ENCODE measurements at regions not wholly inside any gene's neighbourhood (a gene's known extent, or its start where the extent isn't known, plus 50 kb on each side); places are given as distances from the start of the nearest gene placed in this dataset.

DNA sequence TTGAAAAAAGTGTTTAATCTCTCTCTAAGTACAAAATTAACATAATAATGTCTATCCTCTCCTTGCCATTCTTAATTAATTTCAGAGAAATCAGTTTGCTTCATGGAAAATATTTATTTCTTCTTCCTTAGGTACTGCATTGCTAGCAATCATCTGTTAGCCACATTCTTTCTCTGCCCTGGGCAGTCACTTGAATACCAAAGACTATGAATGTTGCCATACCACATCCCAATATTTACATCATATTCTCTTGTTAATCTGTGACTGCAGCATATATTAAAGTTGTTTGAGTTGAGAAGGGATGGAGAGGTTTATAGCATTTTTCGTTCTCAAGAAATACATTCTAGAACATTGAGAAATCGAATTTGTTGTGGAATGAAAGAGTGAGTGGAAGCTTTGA, 672.8 kb downstream of the PCDH7 start:
- CTCF ChIA-PET = no interaction called here
- TF ChIP-seq, protein P1, sequence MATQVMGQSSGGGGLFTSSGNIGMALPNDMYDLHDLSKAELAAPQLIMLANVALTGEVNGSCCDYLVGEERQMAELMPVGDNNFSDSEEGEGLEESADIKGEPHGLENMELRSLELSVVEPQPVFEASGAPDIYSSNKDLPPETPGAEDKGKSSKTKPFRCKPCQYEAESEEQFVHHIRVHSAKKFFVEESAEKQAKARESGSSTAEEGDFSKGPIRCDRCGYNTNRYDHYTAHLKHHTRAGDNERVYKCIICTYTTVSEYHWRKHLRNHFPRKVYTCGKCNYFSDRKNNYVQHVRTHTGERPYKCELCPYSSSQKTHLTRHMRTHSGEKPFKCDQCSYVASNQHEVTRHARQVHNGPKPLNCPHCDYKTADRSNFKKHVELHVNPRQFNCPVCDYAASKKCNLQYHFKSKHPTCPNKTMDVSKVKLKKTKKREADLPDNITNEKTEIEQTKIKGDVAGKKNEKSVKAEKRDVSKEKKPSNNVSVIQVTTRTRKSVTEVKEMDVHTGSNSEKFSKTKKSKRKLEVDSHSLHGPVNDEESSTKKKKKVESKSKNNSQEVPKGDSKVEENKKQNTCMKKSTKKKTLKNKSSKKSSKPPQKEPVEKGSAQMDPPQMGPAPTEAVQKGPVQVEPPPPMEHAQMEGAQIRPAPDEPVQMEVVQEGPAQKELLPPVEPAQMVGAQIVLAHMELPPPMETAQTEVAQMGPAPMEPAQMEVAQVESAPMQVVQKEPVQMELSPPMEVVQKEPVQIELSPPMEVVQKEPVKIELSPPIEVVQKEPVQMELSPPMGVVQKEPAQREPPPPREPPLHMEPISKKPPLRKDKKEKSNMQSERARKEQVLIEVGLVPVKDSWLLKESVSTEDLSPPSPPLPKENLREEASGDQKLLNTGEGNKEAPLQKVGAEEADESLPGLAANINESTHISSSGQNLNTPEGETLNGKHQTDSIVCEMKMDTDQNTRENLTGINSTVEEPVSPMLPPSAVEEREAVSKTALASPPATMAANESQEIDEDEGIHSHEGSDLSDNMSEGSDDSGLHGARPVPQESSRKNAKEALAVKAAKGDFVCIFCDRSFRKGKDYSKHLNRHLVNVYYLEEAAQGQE (IDR thresholded peaks at IDR 0.05; ENCODE audit: insufficient read depth in 1 of 2, low read depth in 2 of 2, low read length in 1 of 2) = no peak
- no peak for TF ChIP-seq SIN3A (IDR thresholded peaks at IDR 0.05; ENCODE audit: borderline replicate concordance, insufficient read depth, low read depth, low read length)
- TF ChIP-seq POLR2AphosphoS5 (IDR thresholded peaks at IDR 0.05; ENCODE audit: low read depth, low read length) = no peak
- TF ChIP-seq, protein P2, sequence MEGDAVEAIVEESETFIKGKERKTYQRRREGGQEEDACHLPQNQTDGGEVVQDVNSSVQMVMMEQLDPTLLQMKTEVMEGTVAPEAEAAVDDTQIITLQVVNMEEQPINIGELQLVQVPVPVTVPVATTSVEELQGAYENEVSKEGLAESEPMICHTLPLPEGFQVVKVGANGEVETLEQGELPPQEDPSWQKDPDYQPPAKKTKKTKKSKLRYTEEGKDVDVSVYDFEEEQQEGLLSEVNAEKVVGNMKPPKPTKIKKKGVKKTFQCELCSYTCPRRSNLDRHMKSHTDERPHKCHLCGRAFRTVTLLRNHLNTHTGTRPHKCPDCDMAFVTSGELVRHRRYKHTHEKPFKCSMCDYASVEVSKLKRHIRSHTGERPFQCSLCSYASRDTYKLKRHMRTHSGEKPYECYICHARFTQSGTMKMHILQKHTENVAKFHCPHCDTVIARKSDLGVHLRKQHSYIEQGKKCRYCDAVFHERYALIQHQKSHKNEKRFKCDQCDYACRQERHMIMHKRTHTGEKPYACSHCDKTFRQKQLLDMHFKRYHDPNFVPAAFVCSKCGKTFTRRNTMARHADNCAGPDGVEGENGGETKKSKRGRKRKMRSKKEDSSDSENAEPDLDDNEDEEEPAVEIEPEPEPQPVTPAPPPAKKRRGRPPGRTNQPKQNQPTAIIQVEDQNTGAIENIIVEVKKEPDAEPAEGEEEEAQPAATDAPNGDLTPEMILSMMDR (IDR thresholded peaks at IDR 0.05) = no peak
- TF ChIP-seq TCF7L2 (IDR thresholded peaks at IDR 0.05; ENCODE audit: low read depth, low read length) = no peak
- POLR2A ChIA-PET = no interaction called here
- ATAC-seq = no peak
- Histone ChIP-seq H3K27me3 (ENCODE audit: control insufficient read depth, insufficient read depth, low read length) (no peaks in the 10 kb centered on the region), H3K36me3 (ENCODE audit: control insufficient read depth, insufficient read depth, low read length) (no peaks in the 10 kb centered on the region), H3K27ac (ENCODE audit: low read length) (no peak overlapping the region), H3K9me3 (ENCODE audit: control insufficient read depth, insufficient read depth, low read depth, low read length) (no peaks in the 10 kb centered on the region), H3K4me3 (ENCODE audit: low read depth in 2 of 2, low read length in 2 of 2) (no peak overlapping the region), H3K4me1 (ENCODE audit: control insufficient read depth, insufficient read depth, low read length) (no peaks in the 10 kb centered on the region)
- BruUV-seq (replicated peaks) = no TSS peak
- in situ Hi-C loops (cut with HindIII; ENCODE audit: low pct_unique_long_range_greater_than_20kb, low sequenced_read_pairs) = no loop called here
- DNase-seq (ENCODE audit: low read depth, low spot score) = no peak
- intact Hi-C loops (cut with micrococcal nuclease; ENCODE audit: unreplicated experiment) = no loop called here

DNA sequence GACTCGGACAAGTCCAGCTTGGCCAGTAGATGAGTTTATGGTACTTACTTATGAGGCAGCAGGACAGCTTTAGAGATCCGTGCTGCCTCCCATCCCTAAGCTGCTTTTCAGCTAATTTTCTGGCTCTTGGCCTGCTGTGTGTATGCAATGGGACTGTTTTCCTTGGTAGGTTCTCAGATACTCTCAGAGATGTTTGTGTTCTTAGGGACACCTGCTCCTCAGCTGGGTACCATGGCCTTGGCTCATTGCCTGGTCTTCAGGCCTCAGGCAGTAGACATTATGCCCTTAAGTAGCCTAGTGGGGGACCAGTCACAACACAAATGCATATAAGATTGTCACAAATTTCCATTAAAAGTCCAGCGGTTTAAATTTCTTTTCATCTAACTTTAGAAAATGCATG, 688.0 kb downstream of the PCDH7 start:
- in situ Hi-C loops (cut with HindIII; ENCODE audit: low pct_unique_long_range_greater_than_20kb, low sequenced_read_pairs) = no loop called here
- no peak overlapping the region for H3K27ac ChIP-seq (ENCODE audit: low read length)
- H3K36me3 ChIP-seq (ENCODE audit: control insufficient read depth, insufficient read depth, low read length) = no peaks in the 10 kb centered on the region
- no peaks in the 10 kb centered on the region for H3K4me1 ChIP-seq (ENCODE audit: control insufficient read depth, insufficient read depth, low read length)
- no peak overlapping the region for H3K4me3 ChIP-seq (ENCODE audit: low read depth in 2 of 2, low read length in 2 of 2)
- H3K9me3 ChIP-seq (ENCODE audit: control insufficient read depth, insufficient read depth, low read depth, low read length) = no peaks in the 10 kb centered on the region
- no TSS peak for BruUV-seq (replicated peaks)
- intact Hi-C loops (cut with micrococcal nuclease; ENCODE audit: unreplicated experiment) = no loop called here
- no peaks in the 10 kb centered on the region for H3K27me3 ChIP-seq (ENCODE audit: control insufficient read depth, insufficient read depth, low read length)
- ATAC-seq (no peak), DNase-seq (ENCODE audit: low read depth, low spot score) (no peak)
- POLR2A ChIA-PET = no interaction called here
- TF ChIP-seq SIN3A (IDR thresholded peaks at IDR 0.05; ENCODE audit: borderline replicate concordance, insufficient read depth, low read depth, low read length) = no peak
- TF ChIP-seq POLR2AphosphoS5 (IDR thresholded peaks at IDR 0.05; ENCODE audit: low read depth, low read length) = no peak
- TF ChIP-seq, protein P2 (IDR thresholded peaks at IDR 0.05) = no peak
- TF ChIP-seq TCF7L2 (IDR thresholded peaks at IDR 0.05; ENCODE audit: low read depth, low read length) = no peak
- TF ChIP-seq, protein P1 (IDR thresholded peaks at IDR 0.05; ENCODE audit: insufficient read depth in 1 of 2, low read depth in 2 of 2, low read length in 1 of 2) = no peak
- CTCF ChIA-PET = no interaction called here

Data from Panc1 (cell line).